Fibroblast of lung (primary cell): ENCODE measurements at regions not wholly inside any gene's neighbourhood (a gene's known extent, or its start where the extent isn't known, plus 50 kb on each side); places are given as distances from the start of the nearest gene placed in this dataset.

ENCODE experiments used
- CTCF ChIP-seq, 2 donors: IDR thresholded peaks in 1 of 2; conservative IDR thresholded peaks in 1 of 2; 1 replicate in 1 of 2; 2 replicates in 1 of 2; pipeline ENCODE4 v1.5.1; 2011 to 2012; ENCODE audit warnings: low read length in 2 of 2, control low read depth in 1 of 2, inconsistent platforms in 1 of 2, low read depth in 1 of 2, mild to moderate bottlenecking in 1 of 2
- EZH2 ChIP-seq: IDR thresholded peaks from 2 replicates; pipeline ENCODE4 v1.5.1; 2012; ENCODE audit warnings: low read length, control low read depth, mild to moderate bottlenecking; ENCODE audit errors: missing control alignments

- TF ChIP-seq CTCF (conservative IDR thresholded peaks at IDR 0.05 in 1 of 2, IDR thresholded peaks at IDR 0.05 in 1 of 2; ENCODE audit: low read depth in 1 of 2, low read length in 2 of 2): no peak
- TF ChIP-seq EZH2: no peak
Observed at GRCh38 chr1:90558126-90558525, 159.0 kb downstream of the BARHL2 start.
